GM21825 (cell line): ENCODE measurements at regions not wholly inside any gene's neighbourhood (a gene's known extent, or its start where the extent isn't known, plus 50 kb on each side); places are given as distances from the start of the nearest gene placed in this dataset.
"Not testable (repeated sequence)": the region's sequence is repeated elsewhere in the genome, so short reads cannot be mapped to it uniquely, and the experiment has no call there.

Source experiments
- ATAC-seq: cut with Tn5 transposase; IDR thresholded peaks from one replicate; pipeline ENCODE4 v1.9.1; 2021; ENCODE audit warnings: mild to moderate bottlenecking, moderate library complexity; ENCODE audit not compliant: unreplicated experiment

GRCh38 chr5:1637639-1638481 lies 114.1 kb upstream of the LPCAT1 start:
- no peak for ATAC-seq

GRCh38 chr5:1636981-1637638 lies 113.3 kb upstream of the LPCAT1 start:
- no peak for ATAC-seq

GRCh38 chr5:1636208-1636770 lies 112.5 kb upstream of the LPCAT1 start:
- ATAC-seq = not testable (repeated sequence)

DNA sequence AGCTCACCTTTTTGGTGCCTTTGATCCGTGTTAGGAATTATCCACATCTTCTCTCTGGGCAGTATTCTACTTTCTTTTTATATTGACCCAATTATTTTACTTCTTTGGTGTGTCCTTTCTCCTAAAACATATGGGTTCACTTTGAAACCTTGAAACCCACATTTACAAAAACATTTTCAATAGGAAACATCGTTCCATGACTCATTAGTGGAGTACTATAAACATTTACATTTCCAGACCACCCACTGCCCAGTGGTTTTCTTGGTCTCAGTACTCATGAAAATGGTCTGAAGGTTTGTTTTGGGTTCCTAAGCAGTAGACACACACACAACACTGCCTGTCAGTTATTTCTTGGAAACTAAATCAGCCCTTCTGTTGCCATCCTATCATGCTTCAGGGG lies 111.7 kb upstream of the LPCAT1 start:
- not testable (repeated sequence) for ATAC-seq

- no peak for ATAC-seq
Measured at GRCh38 chr5:1634337-1634661, 110.5 kb upstream of the LPCAT1 start.

- ATAC-seq = peak; percentile 94
Measured at GRCh38 chr5:1633605-1634336, 110.0 kb upstream of the LPCAT1 start.

- ATAC-seq = not testable (repeated sequence)
Measured at GRCh38 chr5:1631004-1631403, 107.2 kb upstream of the LPCAT1 start.

DNA sequence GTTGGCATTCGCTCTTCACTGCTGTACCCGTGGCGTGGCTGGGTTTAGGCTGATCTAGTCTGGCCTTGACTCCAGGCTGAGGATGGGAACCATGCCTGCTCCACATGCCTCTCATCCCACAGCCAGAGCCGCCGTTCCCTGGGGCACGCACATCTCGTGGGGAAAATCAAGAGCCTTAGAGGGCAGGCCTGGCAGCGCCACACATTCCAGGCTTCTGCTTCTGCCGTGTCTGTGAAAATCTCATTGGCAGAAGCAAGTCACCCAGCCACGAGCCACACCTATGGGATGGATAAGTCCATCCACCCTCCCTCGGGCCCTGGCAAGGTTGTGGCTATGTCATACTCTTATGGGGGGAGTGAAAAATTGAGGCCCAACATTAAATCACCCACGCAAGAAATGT lies 102.6 kb upstream of the LPCAT1 start:
- not testable (repeated sequence) for ATAC-seq

- not testable (repeated sequence) for ATAC-seq
Measured at GRCh38 chr5:1619531-1619930, 95.8 kb upstream of the LPCAT1 start.

- not testable (repeated sequence) for ATAC-seq
Measured at GRCh38 chr5:1618296-1618865, 94.6 kb upstream of the LPCAT1 start.

GRCh38 chr5:1617236-1617755 lies 93.5 kb upstream of the LPCAT1 start:
- ATAC-seq = not testable (repeated sequence)

- not testable (repeated sequence) for ATAC-seq
Measured at GRCh38 chr5:1613515-1613914, 89.8 kb upstream of the LPCAT1 start.

- ATAC-seq = not testable (repeated sequence)
Measured at GRCh38 chr5:1610526-1610925, 86.8 kb upstream of the LPCAT1 start.

DNA sequence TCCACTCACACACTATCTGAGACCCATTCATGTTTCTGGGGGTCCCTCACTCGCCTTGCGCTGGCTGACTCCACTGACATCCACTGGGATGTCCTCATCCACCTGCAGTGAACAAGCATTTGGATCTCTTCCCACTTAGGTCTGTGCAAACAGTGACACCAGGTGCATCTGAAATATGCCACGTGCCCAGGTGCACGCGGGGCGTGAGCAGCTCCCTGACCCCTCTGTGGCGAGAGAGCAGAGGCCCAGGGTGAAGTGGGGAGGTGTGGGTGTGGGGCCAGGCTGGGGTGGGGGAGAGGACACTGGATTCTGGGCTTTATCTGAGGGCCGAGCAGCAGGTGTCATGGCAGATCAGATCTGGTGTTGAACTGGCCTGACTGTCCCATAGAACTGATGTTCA lies 85.4 kb upstream of the LPCAT1 start:
- not testable (repeated sequence) for ATAC-seq

DNA sequence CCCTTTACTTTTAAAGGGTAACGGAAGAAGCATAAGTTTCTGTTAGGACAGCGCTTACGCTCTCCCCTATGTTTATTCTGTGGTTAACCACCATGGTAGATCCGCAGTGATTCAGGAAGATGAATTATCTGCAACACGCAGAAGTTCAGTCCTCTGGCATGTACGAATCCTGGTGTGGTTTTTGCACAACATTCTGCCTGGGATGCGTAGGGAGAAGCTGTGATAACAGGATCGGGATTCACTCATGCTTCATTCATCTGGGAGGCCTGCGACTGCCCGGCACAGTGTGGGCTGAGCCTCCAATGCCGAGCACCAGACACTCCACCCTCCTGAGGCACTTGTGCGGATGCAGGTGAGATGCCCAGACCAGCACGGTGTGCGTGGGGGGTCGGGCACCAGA lies 84.6 kb upstream of the LPCAT1 start:
- not testable (repeated sequence) for ATAC-seq

DNA sequence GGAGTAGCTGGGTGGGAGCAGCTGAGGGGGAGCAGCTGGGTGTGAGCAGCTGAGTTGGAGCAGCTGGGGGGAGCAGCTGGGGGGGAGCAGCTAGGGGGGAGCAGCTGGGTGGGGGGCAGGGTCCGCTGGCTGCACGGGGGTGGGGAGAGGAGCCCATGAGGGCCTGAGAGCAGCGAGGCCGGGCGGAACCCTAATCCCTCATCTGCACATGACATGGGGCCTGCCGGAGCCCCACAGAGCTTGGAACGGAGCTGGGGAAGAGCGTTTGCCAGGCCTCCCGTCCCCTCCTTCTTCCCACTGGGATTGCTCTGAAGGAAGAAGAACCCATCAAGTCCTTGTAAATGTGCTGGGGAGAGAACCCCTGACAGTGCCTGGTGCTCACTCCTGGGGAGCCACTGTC lies 83.2 kb upstream of the LPCAT1 start:
- not testable (repeated sequence) for ATAC-seq

- ATAC-seq = not testable (repeated sequence)
Measured at GRCh38 chr5:1603916-1604315, 80.2 kb upstream of the LPCAT1 start.

DNA sequence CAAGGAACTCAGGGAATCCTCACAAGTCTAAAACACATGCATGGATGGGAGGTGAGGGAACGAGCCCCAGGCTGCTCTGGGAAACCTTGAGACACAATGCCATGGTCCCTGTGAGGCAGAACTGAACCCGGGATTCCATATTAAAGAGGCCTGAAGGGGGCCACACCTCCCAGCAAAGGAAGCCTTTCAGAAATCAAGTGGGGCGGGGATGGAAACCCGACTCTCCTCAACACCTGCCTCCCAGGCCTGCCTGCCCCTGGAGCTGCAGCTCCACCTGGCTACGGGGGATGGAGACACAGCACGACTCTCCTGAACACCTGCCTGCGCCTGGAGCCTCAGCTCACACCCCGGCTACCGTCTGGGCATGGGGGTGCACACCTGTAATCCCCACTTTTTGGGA lies 77.8 kb upstream of the LPCAT1 start:
- not testable (repeated sequence) for ATAC-seq

- ATAC-seq = not testable (repeated sequence)
Measured at GRCh38 chr5:1598950-1599737, 75.4 kb upstream of the LPCAT1 start.

DNA sequence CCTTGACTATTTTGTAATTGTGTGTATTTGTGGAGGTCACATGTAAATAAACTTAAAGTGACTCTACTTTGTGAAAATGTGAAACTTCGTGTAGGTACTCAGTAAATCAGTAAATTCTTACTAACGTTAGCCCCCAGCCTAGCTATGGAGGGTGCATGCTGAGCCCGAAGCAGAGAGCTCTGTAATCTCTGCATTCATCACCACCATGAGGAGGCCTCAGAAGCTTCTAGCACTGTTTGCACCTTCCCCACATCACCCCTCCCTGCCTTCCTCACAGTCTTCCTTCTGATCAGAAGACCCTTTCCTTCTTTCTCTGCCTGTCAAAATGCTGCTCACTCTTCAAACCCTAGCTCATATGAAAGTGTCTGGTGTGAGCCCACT lies 73.3 kb upstream of the LPCAT1 start:
- ATAC-seq = not testable (repeated sequence)
